CD14-positive monocyte (primary cell): ENCODE measurements at regions not wholly inside any gene's neighbourhood (a gene's known extent, or its start where the extent isn't known, plus 50 kb on each side); places are given as distances from the start of the nearest gene placed in this dataset.

ENCODE experiments used
- DNase-seq, 3 donors: peaks; one replicate each; pipeline ENCODE4 v3.0.0-alpha.2; 2011 to 2022
- H2AFZ ChIP-seq: 2 replicates; pipeline ENCODE4 v1.6.0; 2012; ENCODE audit warnings: mild to moderate bottlenecking, low read depth, low read length, inconsistent platforms; ENCODE audit not compliant: insufficient read depth, poor library complexity, severe bottlenecking
- H3K27ac ChIP-seq, 2 donors: 1 replicate in 1 of 2; 2 replicates in 1 of 2; pipeline ENCODE4 v1.5.1; 2012 to 2013; ENCODE audit warnings: low read length in 2 of 2, control low read depth in 1 of 2, inconsistent platforms in 1 of 2, low read depth in 1 of 2, mild to moderate bottlenecking in 1 of 2
- H3K27me3 ChIP-seq, 2 donors: one replicate each; pipeline versions ENCODE4 v1.6.0 to v1.6.1; 2011 to 2013; ENCODE audit warnings: low read length in 2 of 2; ENCODE audit not compliant: control insufficient read depth in 2 of 2, insufficient read depth in 2 of 2
- H3K36me3 ChIP-seq, 2 donors: replicated peaks in 1 of 2; 1 replicate in 1 of 2; 2 replicates in 1 of 2; pipeline versions ENCODE4 v1.5.1 to v1.6.1; 2012 to 2013; ENCODE audit warnings: low read length in 2 of 2, control low read depth in 1 of 2, inconsistent platforms in 1 of 2, mild to moderate bottlenecking in 1 of 2; ENCODE audit not compliant: insufficient read depth in 2 of 2, control insufficient read depth in 1 of 2
- H3K4me1 ChIP-seq, 2 donors: 1 replicate in 1 of 2; 2 replicates in 1 of 2; pipeline versions ENCODE4 v1.5.1 to v1.6.1; 2012 to 2013; ENCODE audit warnings: low read length in 2 of 2, control low read depth in 1 of 2, inconsistent platforms in 1 of 2, mild to moderate bottlenecking in 1 of 2, moderate library complexity in 1 of 2; ENCODE audit not compliant: insufficient read depth in 2 of 2, control insufficient read depth in 1 of 2
- H3K4me2 ChIP-seq: replicated peaks from 2 replicates; pipeline ENCODE3; 2012; ENCODE audit warnings: low read length, moderate library complexity, mild to moderate bottlenecking; ENCODE audit not compliant: poor library complexity, severe bottlenecking; ENCODE audit errors: extremely low read depth
- H3K4me3 ChIP-seq, 3 experiments: fragments of 200-600 bp in 1 of 3; sonication (generic) in 1 of 3; replicated peaks in 1 of 3; 1 replicate in 2 of 3; 2 replicates in 1 of 3; pipeline ENCODE4 v1.5.1; 2011 to 2013; ENCODE audit warnings: low read length in 3 of 3, mild to moderate bottlenecking in 3 of 3, control low read depth in 2 of 3, low read depth in 2 of 3, inconsistent platforms in 1 of 3, moderate library complexity in 1 of 3
- H3K79me2 ChIP-seq: 2 replicates; pipeline ENCODE4 v1.6.0; 2012; ENCODE audit warnings: mild to moderate bottlenecking, control low read depth, inconsistent platforms, low read length, moderate library complexity; ENCODE audit not compliant: insufficient read depth
- H3K9ac ChIP-seq: 2 replicates; pipeline ENCODE4 v1.6.0; 2017; ENCODE audit warnings: low read length, mild to moderate bottlenecking; ENCODE audit not compliant: insufficient read depth, poor library complexity, severe bottlenecking
- H3K9me3 ChIP-seq, 2 donors: replicated peaks in 1 of 2; 1 replicate in 1 of 2; 2 replicates in 1 of 2; pipeline versions ENCODE4 v1.5.1 to v1.6.1; 2012 to 2013; ENCODE audit warnings: low read length in 2 of 2, control low read depth in 1 of 2; ENCODE audit not compliant: control insufficient read depth in 1 of 2, insufficient read depth in 1 of 2
- H4K20me1 ChIP-seq: 2 replicates; pipeline ENCODE4 v1.6.0; 2012; ENCODE audit warnings: mild to moderate bottlenecking, low read length, control low read depth, moderate library complexity; ENCODE audit not compliant: insufficient read depth
- H3K27ac Mint-ChIP-seq, 7 donors: one replicate each; pipeline ENCODE4 v1.8.0; 2020; ENCODE audit warnings: mild to moderate bottlenecking in 7 of 7, mixed read lengths in 7 of 7, moderate library complexity in 6 of 7, inconsistent platforms in 2 of 7
- H3K27me3 Mint-ChIP-seq, 3 donors: one replicate each; pipeline ENCODE4 v1.8.0; 2021 to 2022; ENCODE audit warnings: low read depth in 3 of 3, mild to moderate bottlenecking in 3 of 3, mixed read lengths in 3 of 3, moderate library complexity in 3 of 3, inconsistent platforms in 1 of 3
- H3K36me3 Mint-ChIP-seq, 2 donors: one replicate each; pipeline ENCODE4 v1.8.0; 2020; ENCODE audit warnings: mixed read lengths in 2 of 2, inconsistent platforms in 1 of 2, mild to moderate bottlenecking in 1 of 2
- H3K4me1 Mint-ChIP-seq: one replicate; pipeline ENCODE4 v1.8.0; 2020; ENCODE audit warnings: mild to moderate bottlenecking, mixed read lengths
- H3K4me3 Mint-ChIP-seq, 2 donors: one replicate each; pipeline ENCODE4 v1.8.0; 2020; ENCODE audit warnings: mild to moderate bottlenecking in 2 of 2, mixed read lengths in 2 of 2, moderate library complexity in 1 of 2
- H3K9me3 Mint-ChIP-seq, 7 donors: one replicate each; pipeline ENCODE4 v1.8.0; 2020 to 2022; ENCODE audit warnings: mixed read lengths in 7 of 7, mild to moderate bottlenecking in 6 of 7, moderate library complexity in 6 of 7, inconsistent platforms in 2 of 7
- WGBS: methylation state at CpG from one replicate; pipeline ENCODE4 v1.1.5; 2013; ENCODE audit warnings: missing lambda C conversion rate; ENCODE audit not compliant: insufficient coverage; 5-methylcytosine and 5-hydroxymethylcytosine counted together
- intact Hi-C, 2 donors: fragments of 100-400 bp; cut with micrococcal nuclease; formaldehyde crosslinking; loops; one replicate each; pipeline versions ENCODE4 v1.15.0 to v1.15.1; 2023
- TF ChIP-seq, protein P1 (sequence below): fragments of 200-600 bp; IDR thresholded peaks from one replicate; pipeline ENCODE4 v1.8.0; 2022; ENCODE audit warnings: antibody characterized with exemption, mild to moderate bottlenecking

DNA sequence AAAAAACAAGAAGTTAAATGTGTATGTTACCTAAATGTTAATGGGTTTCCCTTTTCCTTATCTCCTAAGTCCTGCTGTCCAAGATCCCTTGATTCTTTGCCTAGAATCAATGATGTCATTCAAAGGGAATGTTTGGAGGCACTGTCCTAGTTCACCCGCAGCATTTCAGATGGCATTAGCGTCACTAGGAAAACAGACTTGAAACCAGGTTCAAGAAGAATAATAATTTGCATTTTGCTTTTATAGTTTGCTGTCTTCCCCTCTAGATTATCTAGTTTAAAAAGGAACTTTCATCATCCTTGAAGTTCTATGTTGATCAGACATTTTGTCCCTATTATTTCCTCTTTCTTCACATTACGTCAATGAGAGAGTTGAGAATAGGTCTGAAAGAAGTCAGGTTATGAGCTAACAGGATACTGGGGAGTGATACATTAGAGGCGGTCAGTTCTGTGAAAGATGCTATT, 234.1 kb upstream of the PGRMC2 start:
- no peaks in the 10 kb centered on the region for H3K36me3 Mint-ChIP-seq
- Histone ChIP-seq H4K20me1 (no peaks in the 10 kb centered on the region), H3K4me1 (peaks cover 7 to 9% of the 10 kb centered on the region in 2 donors), H3K36me3 (no peaks in the 10 kb centered on the region), H3K27me3 (no peaks in the 10 kb centered on the region), H2AFZ (no peak overlapping the region), H3K9ac (no peak overlapping the region), H3K79me2 (no peaks in the 10 kb centered on the region), H3K27ac (no peak overlapping the region), H3K4me3 (no peak overlapping the region), H3K9me3 (no peaks in the 10 kb centered on the region), H3K4me2 (no peak overlapping the region)
- DNase-seq, result no peak
- no peak overlapping the region for H3K4me3 Mint-ChIP-seq
- intact Hi-C loops, result no loop called here
- H3K27me3 Mint-ChIP-seq, result peaks cover 0 to 1% (median 0%) of the 10 kb centered on the region in 3 donors
- H3K27ac Mint-ChIP-seq, result no peak overlapping the region
- peaks cover 0 to 1% (median 0%) of the 10 kb centered on the region in 7 donors for H3K9me3 Mint-ChIP-seq
- TF ChIP-seq, protein P1, sequence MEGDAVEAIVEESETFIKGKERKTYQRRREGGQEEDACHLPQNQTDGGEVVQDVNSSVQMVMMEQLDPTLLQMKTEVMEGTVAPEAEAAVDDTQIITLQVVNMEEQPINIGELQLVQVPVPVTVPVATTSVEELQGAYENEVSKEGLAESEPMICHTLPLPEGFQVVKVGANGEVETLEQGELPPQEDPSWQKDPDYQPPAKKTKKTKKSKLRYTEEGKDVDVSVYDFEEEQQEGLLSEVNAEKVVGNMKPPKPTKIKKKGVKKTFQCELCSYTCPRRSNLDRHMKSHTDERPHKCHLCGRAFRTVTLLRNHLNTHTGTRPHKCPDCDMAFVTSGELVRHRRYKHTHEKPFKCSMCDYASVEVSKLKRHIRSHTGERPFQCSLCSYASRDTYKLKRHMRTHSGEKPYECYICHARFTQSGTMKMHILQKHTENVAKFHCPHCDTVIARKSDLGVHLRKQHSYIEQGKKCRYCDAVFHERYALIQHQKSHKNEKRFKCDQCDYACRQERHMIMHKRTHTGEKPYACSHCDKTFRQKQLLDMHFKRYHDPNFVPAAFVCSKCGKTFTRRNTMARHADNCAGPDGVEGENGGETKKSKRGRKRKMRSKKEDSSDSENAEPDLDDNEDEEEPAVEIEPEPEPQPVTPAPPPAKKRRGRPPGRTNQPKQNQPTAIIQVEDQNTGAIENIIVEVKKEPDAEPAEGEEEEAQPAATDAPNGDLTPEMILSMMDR, result no peak
- 100% methylated on average over 1 of the region's 4 CpGs for WGBS
- H3K4me1 Mint-ChIP-seq, result peaks cover 7% of the 10 kb centered on the region

DNA sequence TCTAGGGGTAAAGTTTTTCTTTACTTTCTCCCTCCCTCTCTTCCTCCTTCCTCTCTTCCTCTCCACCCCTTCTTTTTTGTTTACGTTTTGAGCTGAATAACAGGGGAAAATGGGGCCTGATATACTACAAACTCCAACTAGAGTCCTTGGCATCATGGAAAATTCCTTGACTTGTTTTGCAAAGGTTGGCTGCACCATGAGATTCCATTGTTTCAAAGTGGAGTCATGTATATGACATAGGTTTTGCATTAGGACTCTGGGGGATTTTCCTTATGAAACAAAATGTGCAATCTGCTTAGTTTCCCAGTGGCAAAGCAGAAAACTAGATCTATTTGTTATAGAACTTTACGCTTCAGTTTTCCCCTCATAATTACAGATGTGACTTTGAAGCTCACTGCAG, 233.5 kb upstream of the PGRMC2 start:
- H3K4me1 ChIP-seq, result peaks cover 7 to 9% of the 10 kb centered on the region in 2 donors
- no peak overlapping the region for H3K4me2 ChIP-seq
- Mint-ChIP-seq H3K4me1 (peaks cover 7% of the 10 kb centered on the region), H3K27ac (no peak overlapping the region), H3K27me3 (peaks cover 0 to 1% (median 0%) of the 10 kb centered on the region in 3 donors), H3K36me3 (no peaks in the 10 kb centered on the region), H3K4me3 (no peak overlapping the region), H3K9me3 (peaks cover 0 to 1% (median 0%) of the 10 kb centered on the region in 7 donors)
- H2AFZ ChIP-seq, result no peak overlapping the region
- no peaks in the 10 kb centered on the region for H3K27me3 ChIP-seq
- DNase-seq, result no peak
- WGBS, result no CpG with 5 or more reads among the region's 2 CpGs
- H3K79me2 ChIP-seq, result no peaks in the 10 kb centered on the region
- no peak overlapping the region for H3K9ac ChIP-seq
- H3K9me3 ChIP-seq, result no peaks in the 10 kb centered on the region
- no peak overlapping the region for H3K27ac ChIP-seq
- TF ChIP-seq, protein P1, result no peak
- H4K20me1 ChIP-seq, result no peaks in the 10 kb centered on the region
- intact Hi-C loops, result no loop called here
- H3K36me3 ChIP-seq, result no peaks in the 10 kb centered on the region
- H3K4me3 ChIP-seq, result no peak overlapping the region
